ENCODE measurements at regions not wholly inside any gene's neighbourhood (a gene's known extent, or its start where the extent isn't known, plus 50 kb on each side); places are given as distances from the start of the nearest gene placed in this dataset.

- TF ChIP-seq CTCF (IDR thresholded peaks at IDR 0.05) (no peak), POLR2A (IDR thresholded peaks at IDR 0.05) (no peak)
Measured at GRCh38 chr16:6547131-6547530, 785.5 kb upstream of the RBFOX1 start.

Data from transverse colon (tissue), 3 donors.